WTC11 (cell line): ENCODE measurements at regions not wholly inside any gene's neighbourhood (a gene's known extent, or its start where the extent isn't known, plus 50 kb on each side); places are given as distances from the start of the nearest gene placed in this dataset.

Experiments used
- CDX4 ChIP-seq: fragments of 250-450 bp; sonication (Bioruptor Pico); IDR thresholded peaks from 2 replicates; pipeline ENCODE4 v1.9.0; 2021; ENCODE audit warnings: moderate library complexity, mild to moderate bottlenecking, inconsistent platforms, borderline replicate concordance
- CREB1 ChIP-seq: sonication (generic); formaldehyde crosslinking; IDR thresholded peaks from 2 replicates; pipeline ENCODE4 v1.8.0; 2023; ENCODE audit warnings: mild to moderate bottlenecking, missing genetic modification reagents
- CREM ChIP-seq: sonication (generic); formaldehyde crosslinking; IDR thresholded peaks from 2 replicates; pipeline ENCODE4 v1.8.1; 2022; ENCODE audit warnings: mild to moderate bottlenecking, missing genetic modification reagents, moderate library complexity
- ESRRA ChIP-seq: sonication (generic); formaldehyde crosslinking; IDR thresholded peaks from 2 replicates; pipeline ENCODE4 v1.8.1; 2022; ENCODE audit warnings: mild to moderate bottlenecking, missing genetic modification reagents, borderline replicate concordance
- GABPB1 ChIP-seq: sonication (generic); formaldehyde crosslinking; IDR thresholded peaks from 2 replicates; pipeline ENCODE4 v1.8.1; 2023; ENCODE audit warnings: mild to moderate bottlenecking, missing genetic modification reagents
- IRF2 ChIP-seq: sonication (generic); formaldehyde crosslinking; IDR thresholded peaks from 2 replicates; pipeline ENCODE4 v1.8.0; 2022; ENCODE audit warnings: low read depth, missing genetic modification reagents, borderline replicate concordance
- JUN ChIP-seq: sonication (generic); formaldehyde crosslinking; IDR thresholded peaks from 2 replicates; pipeline ENCODE4 v1.8.0; 2023; ENCODE audit warnings: mild to moderate bottlenecking, missing genetic modification reagents
- TCF7 ChIP-seq: sonication (generic); formaldehyde crosslinking; IDR thresholded peaks from 2 replicates; pipeline ENCODE4 v1.8.0; 2022; ENCODE audit warnings: mild to moderate bottlenecking, low read depth, missing genetic modification reagents, moderate library complexity
- TF ChIP-seq, protein P1 (sequence below): sonication (generic); formaldehyde crosslinking; conservative IDR thresholded peaks from 2 replicates; pipeline ENCODE4 v1.8.1; 2022; ENCODE audit warnings: mild to moderate bottlenecking, missing genetic modification reagents
- TF ChIP-seq, protein P2 (sequence below): fragments of 200-600 bp; IDR thresholded peaks from 2 replicates; pipeline ENCODE4 v1.8.0; 2022; ENCODE audit warnings: antibody characterized with exemption
- TF ChIP-seq, protein P3 (sequence below): sonication (generic); formaldehyde crosslinking; IDR thresholded peaks from 2 replicates; pipeline ENCODE4 v1.8.0; 2022; ENCODE audit warnings: mild to moderate bottlenecking, missing genetic modification reagents
- TF ChIP-seq, protein P4 (sequence below): sonication (generic); formaldehyde crosslinking; IDR thresholded peaks from 2 replicates; pipeline ENCODE4 v1.8.1; 2023; ENCODE audit warnings: mild to moderate bottlenecking, missing genetic modification reagents, moderate library complexity

DNA sequence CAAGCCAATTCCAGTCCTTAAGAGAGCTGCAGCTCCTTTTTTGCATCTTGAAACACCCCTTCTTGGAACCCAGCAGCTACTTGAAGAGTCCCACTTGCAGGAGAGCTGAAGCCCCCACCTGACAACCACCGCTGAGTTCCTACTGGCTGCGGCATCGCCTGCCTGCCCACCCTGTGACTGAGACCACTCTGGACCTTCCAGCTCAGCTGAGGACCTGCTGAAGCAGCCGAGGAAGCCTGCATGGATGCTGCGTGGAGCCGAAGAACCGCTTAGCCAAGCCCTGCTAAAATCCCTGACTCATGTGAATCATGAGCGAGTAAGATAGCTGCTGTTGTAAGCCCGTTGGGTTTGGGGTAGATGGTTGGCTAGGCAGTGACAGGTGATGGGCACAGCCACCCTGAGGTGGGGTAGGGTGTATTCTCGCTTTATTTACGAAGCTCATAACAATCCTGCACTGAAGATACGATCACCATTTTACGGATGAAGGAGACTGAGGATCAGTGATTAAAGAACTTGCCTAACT, 78.4 kb downstream of the INHBB start:
- TF ChIP-seq, protein P1, sequence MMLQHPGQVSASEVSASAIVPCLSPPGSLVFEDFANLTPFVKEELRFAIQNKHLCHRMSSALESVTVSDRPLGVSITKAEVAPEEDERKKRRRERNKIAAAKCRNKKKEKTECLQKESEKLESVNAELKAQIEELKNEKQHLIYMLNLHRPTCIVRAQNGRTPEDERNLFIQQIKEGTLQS (CRISPR knock-in tag), result no peak
- TF ChIP-seq, protein P2, sequence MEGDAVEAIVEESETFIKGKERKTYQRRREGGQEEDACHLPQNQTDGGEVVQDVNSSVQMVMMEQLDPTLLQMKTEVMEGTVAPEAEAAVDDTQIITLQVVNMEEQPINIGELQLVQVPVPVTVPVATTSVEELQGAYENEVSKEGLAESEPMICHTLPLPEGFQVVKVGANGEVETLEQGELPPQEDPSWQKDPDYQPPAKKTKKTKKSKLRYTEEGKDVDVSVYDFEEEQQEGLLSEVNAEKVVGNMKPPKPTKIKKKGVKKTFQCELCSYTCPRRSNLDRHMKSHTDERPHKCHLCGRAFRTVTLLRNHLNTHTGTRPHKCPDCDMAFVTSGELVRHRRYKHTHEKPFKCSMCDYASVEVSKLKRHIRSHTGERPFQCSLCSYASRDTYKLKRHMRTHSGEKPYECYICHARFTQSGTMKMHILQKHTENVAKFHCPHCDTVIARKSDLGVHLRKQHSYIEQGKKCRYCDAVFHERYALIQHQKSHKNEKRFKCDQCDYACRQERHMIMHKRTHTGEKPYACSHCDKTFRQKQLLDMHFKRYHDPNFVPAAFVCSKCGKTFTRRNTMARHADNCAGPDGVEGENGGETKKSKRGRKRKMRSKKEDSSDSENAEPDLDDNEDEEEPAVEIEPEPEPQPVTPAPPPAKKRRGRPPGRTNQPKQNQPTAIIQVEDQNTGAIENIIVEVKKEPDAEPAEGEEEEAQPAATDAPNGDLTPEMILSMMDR, result no peak
- TF ChIP-seq IRF2 (CRISPR knock-in tag) (no peak), CREB1 (no peak), CREM (CRISPR knock-in tag) (no peak), CDX4 (CRISPR knock-in tag) (no peak), JUN (no peak), TCF7 (no peak), ESRRA (CRISPR knock-in tag) (no peak), GABPB1 (no peak)
- TF ChIP-seq, protein P3, sequence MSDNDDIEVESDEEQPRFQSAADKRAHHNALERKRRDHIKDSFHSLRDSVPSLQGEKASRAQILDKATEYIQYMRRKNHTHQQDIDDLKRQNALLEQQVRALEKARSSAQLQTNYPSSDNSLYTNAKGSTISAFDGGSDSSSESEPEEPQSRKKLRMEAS (CRISPR knock-in tag), result no peak
- TF ChIP-seq, protein P4, sequence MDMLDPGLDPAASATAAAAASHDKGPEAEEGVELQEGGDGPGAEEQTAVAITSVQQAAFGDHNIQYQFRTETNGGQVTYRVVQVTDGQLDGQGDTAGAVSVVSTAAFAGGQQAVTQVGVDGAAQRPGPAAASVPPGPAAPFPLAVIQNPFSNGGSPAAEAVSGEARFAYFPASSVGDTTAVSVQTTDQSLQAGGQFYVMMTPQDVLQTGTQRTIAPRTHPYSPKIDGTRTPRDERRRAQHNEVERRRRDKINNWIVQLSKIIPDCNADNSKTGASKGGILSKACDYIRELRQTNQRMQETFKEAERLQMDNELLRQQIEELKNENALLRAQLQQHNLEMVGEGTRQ, result no peak
